Trophoblast cell (in vitro differentiated cells and primary cell): ENCODE measurements at regions not wholly inside any gene's neighbourhood (a gene's known extent, or its start where the extent isn't known, plus 50 kb on each side); places are given as distances from the start of the nearest gene placed in this dataset.
"Not testable (repeated sequence)": the region's sequence is repeated elsewhere in the genome, so short reads cannot be mapped to it uniquely, and the experiment has no call there.

Experiments used
- DNase-seq, 2 donors: peaks; one replicate each; pipeline ENCODE4 v3.0.0-alpha.2; 2016
- H2AFZ ChIP-seq: 2 replicates; pipeline ENCODE4 v1.6.1; 2013; ENCODE audit warnings: low read length, moderate library complexity, mild to moderate bottlenecking; ENCODE audit not compliant: insufficient read depth, poor library complexity
- H2AK5ac ChIP-seq: 2 replicates; pipeline ENCODE4 v1.6.1; 2013; ENCODE audit warnings: mild to moderate bottlenecking, low read length
- H2BK120ac ChIP-seq: 2 replicates; pipeline ENCODE4 v1.6.1; 2013; ENCODE audit warnings: low read length, mild to moderate bottlenecking, moderate library complexity; ENCODE audit not compliant: insufficient read depth, poor library complexity
- H2BK12ac ChIP-seq: 2 replicates; pipeline ENCODE4 v1.6.1; 2013; ENCODE audit warnings: mild to moderate bottlenecking, low read length, moderate library complexity
- H2BK5ac ChIP-seq: 2 replicates; pipeline ENCODE4 v1.6.1; 2013; ENCODE audit warnings: low read length, low read depth, moderate library complexity, mild to moderate bottlenecking; ENCODE audit not compliant: poor library complexity
- H3K14ac ChIP-seq: 2 replicates; pipeline ENCODE4 v1.6.1; 2013; ENCODE audit warnings: mild to moderate bottlenecking, low read length
- H3K18ac ChIP-seq: 2 replicates; pipeline ENCODE4 v1.6.1; 2013; ENCODE audit warnings: mild to moderate bottlenecking, low read length
- H3K23ac ChIP-seq: 2 replicates; pipeline ENCODE4 v1.6.1; 2013; ENCODE audit warnings: low read length
- H3K27ac ChIP-seq: 2 replicates; pipeline ENCODE4 v1.5.1; 2013; ENCODE audit warnings: low read depth, mild to moderate bottlenecking, inconsistent platforms, low read length, moderate library complexity
- H3K27me3 ChIP-seq: 2 replicates; pipeline ENCODE4 v1.6.1; 2013; ENCODE audit warnings: inconsistent platforms, mild to moderate bottlenecking, low read length, moderate library complexity; ENCODE audit not compliant: insufficient read depth
- H3K36me3 ChIP-seq, 2 experiments: 1 replicate in 1 of 2; 2 replicates in 1 of 2; pipeline ENCODE4 v1.6.1; 2013; ENCODE audit warnings: low read length in 2 of 2, mild to moderate bottlenecking in 2 of 2, moderate library complexity in 1 of 2; ENCODE audit not compliant: insufficient read depth in 2 of 2, control insufficient read depth in 1 of 2
- H3K4ac ChIP-seq: 2 replicates; pipeline ENCODE4 v1.6.1; 2013; ENCODE audit warnings: low read depth, mild to moderate bottlenecking, low read length, moderate library complexity
- H3K4me1 ChIP-seq, 2 experiments: 1 replicate in 1 of 2; 2 replicates in 1 of 2; pipeline ENCODE4 v1.6.1; 2013; ENCODE audit warnings: low read length in 2 of 2, mild to moderate bottlenecking in 2 of 2, moderate library complexity in 1 of 2; ENCODE audit not compliant: insufficient read depth in 2 of 2, control insufficient read depth in 1 of 2
- H3K4me2 ChIP-seq: 2 replicates; pipeline ENCODE4 v1.6.1; 2013; ENCODE audit warnings: inconsistent platforms, mild to moderate bottlenecking, low read length, moderate library complexity
- H3K4me3 ChIP-seq: 2 replicates; pipeline ENCODE4 v1.5.1; 2013; ENCODE audit warnings: mild to moderate bottlenecking, low read depth, low read length, inconsistent platforms
- H3K79me1 ChIP-seq: one replicate; pipeline ENCODE4 v1.6.1; 2013; ENCODE audit warnings: low read length
- H3K79me2 ChIP-seq: 2 replicates; pipeline ENCODE4 v1.6.1; 2013; ENCODE audit warnings: low read length, mild to moderate bottlenecking; ENCODE audit not compliant: control insufficient read depth, insufficient read depth, poor library complexity
- H3K9ac ChIP-seq: 2 replicates; pipeline ENCODE4 v1.6.1; 2013; ENCODE audit warnings: mild to moderate bottlenecking, low read length
- H3K9me3 ChIP-seq: 2 replicates; pipeline ENCODE4 v1.6.1; 2013; ENCODE audit warnings: low read depth, mild to moderate bottlenecking, control low read depth, inconsistent platforms, low read length; ENCODE audit not compliant: insufficient read depth
- H4K12ac ChIP-seq: 2 replicates; pipeline ENCODE4 v1.6.1; 2013; ENCODE audit warnings: low read depth, mild to moderate bottlenecking, low read length, moderate library complexity
- H4K8ac ChIP-seq: 2 replicates; pipeline ENCODE4 v1.6.1; 2013; ENCODE audit warnings: low read depth, mild to moderate bottlenecking, low read length, moderate library complexity
- H4K91ac ChIP-seq: one replicate; pipeline ENCODE4 v1.6.1; 2013; ENCODE audit warnings: low read depth, mild to moderate bottlenecking, low read length, moderate library complexity
- WGBS: extraction: QIAGEN DNeasy Blood & Tissue Kit; methylation state at CpG from one replicate; pipeline ENCODE4 v1.1.7; 2013; ENCODE audit warnings: missing lambda C conversion rate; ENCODE audit not compliant: insufficient read length, insufficient coverage; ENCODE audit errors: extremely low coverage; 5-methylcytosine and 5-hydroxymethylcytosine counted together

DNA sequence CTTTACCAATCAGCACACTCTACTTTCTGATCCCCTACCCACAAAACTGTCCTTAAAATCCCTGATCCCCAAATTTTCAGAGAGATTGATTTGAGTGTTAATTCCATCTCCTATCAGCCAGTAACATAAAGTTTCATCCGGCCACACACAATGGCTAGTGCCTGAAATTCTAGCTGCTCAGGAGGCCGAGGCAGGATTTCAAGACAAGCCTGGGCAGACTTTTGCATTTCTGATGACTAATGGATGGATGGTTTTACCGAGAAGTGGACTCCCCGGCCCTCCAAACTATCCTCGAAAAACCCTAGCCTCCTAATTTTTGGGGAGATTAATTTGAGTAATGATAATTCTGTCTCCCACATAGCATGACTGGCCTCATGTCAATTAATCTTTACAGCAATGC lies 269.8 kb upstream of the POU1F1 start:
- H3K9me3 ChIP-seq: no peaks in the 10 kb centered on the region
- H3K27me3 ChIP-seq: no peaks in the 10 kb centered on the region
- WGBS: no CpG with 5 or more reads among the region's 5 CpGs
- no peak overlapping the region for H2BK5ac ChIP-seq
- H4K8ac ChIP-seq: no peak overlapping the region
- H3K4me1 ChIP-seq: no peaks in the 10 kb centered on the region
- no peak for DNase-seq
- H3K4me2 ChIP-seq: no peak overlapping the region
- H3K27ac ChIP-seq: no peak overlapping the region
- H4K91ac ChIP-seq: no peak overlapping the region
- H2AK5ac ChIP-seq: no peak overlapping the region
- H2AFZ ChIP-seq: no peak overlapping the region
- no peak overlapping the region for H2BK12ac ChIP-seq
- H3K18ac ChIP-seq: no peak overlapping the region
- no peak overlapping the region for H3K14ac ChIP-seq
- no peaks in the 10 kb centered on the region for H3K36me3 ChIP-seq
- H3K79me2 ChIP-seq: no peaks in the 10 kb centered on the region
- no peak overlapping the region for H2BK120ac ChIP-seq
- no peaks in the 10 kb centered on the region for H3K79me1 ChIP-seq
- H3K9ac ChIP-seq: no peak overlapping the region
- H3K23ac ChIP-seq: no peak overlapping the region
- no peak overlapping the region for H4K12ac ChIP-seq
- H3K4me3 ChIP-seq: no peak overlapping the region
- no peak overlapping the region for H3K4ac ChIP-seq

DNA sequence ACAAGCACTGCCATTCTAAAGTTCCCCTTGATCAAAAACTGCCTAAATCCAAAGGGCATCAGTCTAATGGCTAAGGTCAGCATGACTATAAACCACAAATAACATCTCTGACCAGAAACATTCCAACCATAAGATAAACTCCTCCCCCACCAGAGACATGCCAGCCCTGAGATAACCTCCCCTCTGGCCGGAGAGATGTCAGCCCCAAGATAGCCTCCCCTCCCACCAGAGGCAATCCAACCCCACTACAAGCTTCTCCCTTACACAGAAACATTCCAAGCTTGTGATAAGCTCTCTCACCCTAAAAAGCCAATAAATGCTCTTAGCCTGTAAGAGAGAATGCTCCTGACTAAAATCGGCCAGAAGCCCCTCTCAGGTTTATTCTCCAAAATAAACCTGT lies 267.0 kb upstream of the POU1F1 start:
- H4K12ac ChIP-seq, H4K8ac ChIP-seq, H2BK120ac ChIP-seq, H3K79me2 ChIP-seq, H3K36me3 ChIP-seq, H3K27me3 ChIP-seq, H3K23ac ChIP-seq, DNase-seq, H3K27ac ChIP-seq, H3K9me3 ChIP-seq, H3K4me3 ChIP-seq, H3K79me1 ChIP-seq, H3K4ac ChIP-seq, H3K4me2 ChIP-seq, H3K14ac ChIP-seq, H4K91ac ChIP-seq, H2AK5ac ChIP-seq, H2AFZ ChIP-seq, H2BK5ac ChIP-seq, H3K18ac ChIP-seq, H3K9ac ChIP-seq, H2BK12ac ChIP-seq, H3K4me1 ChIP-seq: not testable (repeated sequence)
- no CpG with 5 or more reads among the region's 2 CpGs for WGBS

DNA sequence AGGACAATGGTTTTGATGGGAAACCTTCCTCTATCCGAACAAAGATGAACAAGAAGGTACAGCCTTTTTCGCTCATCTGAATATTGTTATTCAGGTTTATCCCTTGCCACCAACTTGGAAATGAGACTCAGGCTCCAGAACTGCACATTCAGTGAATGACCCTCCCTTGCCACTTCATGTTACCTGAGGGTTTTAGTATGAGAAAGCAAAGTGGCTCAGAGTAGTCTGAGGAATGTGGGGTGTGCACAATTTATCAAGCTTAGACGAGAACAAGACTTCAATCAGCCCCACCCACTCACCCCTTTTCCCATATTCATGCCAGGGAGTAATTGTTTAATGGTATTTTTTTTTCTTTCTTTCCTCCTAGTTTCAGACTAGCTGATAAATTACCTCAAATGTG lies 265.3 kb upstream of the POU1F1 start:
- Histone ChIP-seq H3K4me2 (no peak overlapping the region), H2AK5ac (no peak overlapping the region), H3K36me3 (no peaks in the 10 kb centered on the region), H3K18ac (no peak overlapping the region), H2BK120ac (no peak overlapping the region), H3K9me3 (no peaks in the 10 kb centered on the region), H3K9ac (no peak overlapping the region), H3K79me1 (no peaks in the 10 kb centered on the region), H3K27ac (no peak overlapping the region), H4K8ac (no peak overlapping the region), H3K23ac (no peak overlapping the region), H4K12ac (no peak overlapping the region), H3K4me1 (no peaks in the 10 kb centered on the region), H3K14ac (no peak overlapping the region), H2AFZ (no peak overlapping the region), H2BK5ac (no peak overlapping the region), H4K91ac (no peak overlapping the region), H3K4ac (no peak overlapping the region), H3K79me2 (no peaks in the 10 kb centered on the region), H2BK12ac (no peak overlapping the region), H3K4me3 (no peak overlapping the region), H3K27me3 (no peaks in the 10 kb centered on the region)
- DNase-seq: no peak
- no CpG with 5 or more reads among the region's 3 CpGs for WGBS

DNA sequence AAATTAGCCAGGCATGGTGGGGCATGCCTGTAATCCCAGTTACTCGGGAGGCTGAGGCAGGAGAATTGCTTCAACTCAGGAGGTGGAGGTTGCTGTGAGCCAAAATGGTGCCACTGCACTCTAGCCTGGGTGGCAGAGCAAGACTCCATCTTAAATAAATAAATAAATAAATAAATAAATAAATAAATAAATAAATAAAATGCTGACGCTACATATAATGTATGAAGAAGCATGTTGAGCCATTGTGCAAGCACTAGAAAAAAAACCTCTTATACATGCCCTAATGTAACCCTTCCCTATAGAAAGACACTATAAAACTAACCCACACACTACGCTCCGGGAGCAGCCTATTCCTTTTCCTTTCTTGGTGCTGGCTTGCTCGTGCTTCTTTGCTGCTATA lies 262.3 kb upstream of the POU1F1 start:
- WGBS: no CpG with 5 or more reads among the region's 5 CpGs
- not testable (repeated sequence) for H3K9ac ChIP-seq, H2AK5ac ChIP-seq, H3K14ac ChIP-seq, H3K23ac ChIP-seq, H3K4me3 ChIP-seq, H2AFZ ChIP-seq, H4K8ac ChIP-seq, H4K91ac ChIP-seq, H3K36me3 ChIP-seq, H3K27me3 ChIP-seq, H3K9me3 ChIP-seq, DNase-seq, H3K4me2 ChIP-seq, H4K12ac ChIP-seq, H3K79me1 ChIP-seq, H2BK120ac ChIP-seq, H3K79me2 ChIP-seq, H3K4me1 ChIP-seq, H2BK12ac ChIP-seq, H3K4ac ChIP-seq, H3K18ac ChIP-seq, H2BK5ac ChIP-seq, H3K27ac ChIP-seq
